Ectodermal cell (in vitro differentiated cells): ENCODE measurements at regions not wholly inside any gene's neighbourhood (a gene's known extent, or its start where the extent isn't known, plus 50 kb on each side); places are given as distances from the start of the nearest gene placed in this dataset.

Source experiments
- H3K27ac ChIP-seq: 2 replicates; pipeline ENCODE4 v1.7.0; 2013; ENCODE audit warnings: mild to moderate bottlenecking, low read depth, low read length; ENCODE audit not compliant: insufficient read depth, poor library complexity, severe bottlenecking
- H3K27me3 ChIP-seq: 2 replicates; pipeline ENCODE4 v1.7.0; 2013; ENCODE audit warnings: mild to moderate bottlenecking, low read length; ENCODE audit not compliant: insufficient read depth, control insufficient read depth, poor library complexity, severe bottlenecking
- H3K36me3 ChIP-seq: one replicate; pipeline ENCODE4 v1.7.0; 2013; ENCODE audit warnings: low read length; ENCODE audit not compliant: control insufficient read depth, insufficient read depth
- H3K4me1 ChIP-seq: one replicate; pipeline ENCODE4 v1.7.0; 2013; ENCODE audit warnings: low read length; ENCODE audit not compliant: control insufficient read depth, insufficient read depth
- H3K4me3 ChIP-seq: 2 replicates; pipeline ENCODE4 v1.7.0; 2013; ENCODE audit warnings: low read depth, low read length, control low read depth; ENCODE audit not compliant: insufficient read depth
- H3K9me3 ChIP-seq: 2 replicates; pipeline ENCODE4 v1.7.0; 2013; ENCODE audit warnings: mild to moderate bottlenecking, low read length, moderate library complexity; ENCODE audit not compliant: control insufficient read depth
- WGBS, 2 experiments: methylation state at CpG; one replicate each; pipeline ENCODE4 v1.1.7; 2013; ENCODE audit warnings: missing lambda C conversion rate in 2 of 2; 5-methylcytosine and 5-hydroxymethylcytosine counted together

GRCh38 chr4:30989508-30989907, 269.3 kb downstream of the PCDH7 start:
- H3K27me3 ChIP-seq, result no peaks in the 10 kb centered on the region
- H3K9me3 ChIP-seq, result no peaks in the 10 kb centered on the region
- H3K36me3 ChIP-seq, result no peaks in the 10 kb centered on the region
- 92 to 94% methylated on average over 1 of the region's 1 CpG for WGBS, 2 experiments
- no peak overlapping the region for H3K4me3 ChIP-seq
- H3K4me1 ChIP-seq, result no peaks in the 10 kb centered on the region
- no peak overlapping the region for H3K27ac ChIP-seq

- Histone ChIP-seq H3K36me3 (no peaks in the 10 kb centered on the region), H3K4me3 (no peak overlapping the region), H3K27ac (no peak overlapping the region), H3K27me3 (no peaks in the 10 kb centered on the region), H3K9me3 (no peaks in the 10 kb centered on the region), H3K4me1 (no peaks in the 10 kb centered on the region)
- 100% methylated on average over 1 of the region's 2 CpGs; no CpG with 5 or more reads in 1 of the 2 experiments for WGBS, 2 experiments
Observed at GRCh38 chr4:30996841-30997240, 276.7 kb downstream of the PCDH7 start.

- Histone ChIP-seq H3K4me3 (no peak overlapping the region), H3K36me3 (no peaks in the 10 kb centered on the region), H3K27ac (no peak overlapping the region), H3K27me3 (no peaks in the 10 kb centered on the region), H3K9me3 (no peaks in the 10 kb centered on the region), H3K4me1 (no peaks in the 10 kb centered on the region)
- WGBS, 2 experiments, result 91 to 94% methylated on average over 5 of the region's 5 CpGs
Observed at GRCh38 chr4:31005037-31005436, 284.9 kb downstream of the PCDH7 start.

- H3K9me3 ChIP-seq, result no peaks in the 10 kb centered on the region
- no peaks in the 10 kb centered on the region for H3K27me3 ChIP-seq
- H3K27ac ChIP-seq, result no peak overlapping the region
- H3K4me3 ChIP-seq, result no peak overlapping the region
- no peaks in the 10 kb centered on the region for H3K4me1 ChIP-seq
- no peaks in the 10 kb centered on the region for H3K36me3 ChIP-seq
- WGBS, 2 experiments, result 95 to 100% methylated on average over 2 of the region's 2 CpGs
Observed at GRCh38 chr4:31007858-31008257, 287.7 kb downstream of the PCDH7 start.

- H3K27me3 ChIP-seq, result no peaks in the 10 kb centered on the region
- no peak overlapping the region for H3K4me3 ChIP-seq
- no peak overlapping the region for H3K27ac ChIP-seq
- no peaks in the 10 kb centered on the region for H3K9me3 ChIP-seq
- no peaks in the 10 kb centered on the region for H3K4me1 ChIP-seq
- no peaks in the 10 kb centered on the region for H3K36me3 ChIP-seq
Observed at GRCh38 chr4:31009926-31010325, 289.8 kb downstream of the PCDH7 start.

- Histone ChIP-seq H3K4me1 (no peaks in the 10 kb centered on the region), H3K27ac (no peak overlapping the region), H3K9me3 (no peaks in the 10 kb centered on the region), H3K27me3 (no peaks in the 10 kb centered on the region), H3K36me3 (no peaks in the 10 kb centered on the region), H3K4me3 (no peak overlapping the region)
- WGBS, 2 experiments, result 96 to 99% methylated on average over 2 to 3 of the region's 3 CpGs
Observed at GRCh38 chr4:31015123-31015522, 295.0 kb downstream of the PCDH7 start.

GRCh38 chr4:31016322-31017061, 296.3 kb downstream of the PCDH7 start:
- no peaks in the 10 kb centered on the region for H3K27me3 ChIP-seq
- no peak overlapping the region for H3K4me3 ChIP-seq
- H3K36me3 ChIP-seq, result no peaks in the 10 kb centered on the region
- no peak overlapping the region for H3K27ac ChIP-seq
- H3K9me3 ChIP-seq, result no peaks in the 10 kb centered on the region
- H3K4me1 ChIP-seq, result no peaks in the 10 kb centered on the region
- WGBS, 2 experiments, result 94% methylated on average over 2 of the region's 2 CpGs

DNA sequence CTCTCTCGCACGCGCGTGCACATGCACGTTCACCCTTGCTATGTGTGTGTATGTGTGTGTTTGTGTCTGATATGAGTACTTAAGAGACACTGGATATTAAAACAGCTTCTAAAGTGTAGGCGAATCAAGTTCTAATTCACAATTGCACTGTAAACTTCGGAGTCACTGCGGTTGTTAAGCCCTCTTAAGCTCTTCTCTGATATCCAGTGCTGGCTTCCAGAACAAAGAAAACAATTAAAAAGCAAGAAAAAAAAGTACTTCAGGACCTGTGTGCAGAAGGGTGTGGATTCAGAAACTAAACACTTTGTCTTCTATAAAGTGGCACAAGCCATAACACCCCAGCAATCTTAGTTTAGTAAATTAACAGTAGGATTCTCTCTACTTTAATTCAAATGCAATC, 300.2 kb downstream of the PCDH7 start:
- H3K27me3 ChIP-seq, result no peaks in the 10 kb centered on the region
- no peaks in the 10 kb centered on the region for H3K4me1 ChIP-seq
- no peak overlapping the region for H3K27ac ChIP-seq
- H3K4me3 ChIP-seq, result no peak overlapping the region
- WGBS, 2 experiments, result 90 to 94% methylated on average over 4 to 8 of the region's 8 CpGs
- H3K36me3 ChIP-seq, result no peaks in the 10 kb centered on the region
- no peaks in the 10 kb centered on the region for H3K9me3 ChIP-seq

DNA sequence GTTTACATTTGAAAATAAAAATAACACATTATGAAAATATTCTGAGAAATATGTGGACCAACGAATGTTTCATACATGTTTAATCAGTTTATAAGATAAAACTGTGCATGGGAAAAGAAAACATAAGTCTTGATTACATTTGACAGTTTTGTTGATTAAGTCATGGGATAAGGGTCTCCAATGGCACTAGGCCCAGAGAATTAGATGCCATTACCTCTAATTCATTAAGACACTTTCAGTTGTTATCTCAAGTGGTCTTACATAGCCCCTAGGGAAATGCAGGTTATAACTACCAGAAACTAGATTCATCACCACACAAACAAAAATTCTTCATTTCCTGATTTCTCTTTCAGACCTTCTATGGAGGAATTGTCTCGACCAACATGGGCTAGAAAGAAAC, 300.8 kb downstream of the PCDH7 start:
- Histone ChIP-seq H3K4me1 (no peaks in the 10 kb centered on the region), H3K27me3 (no peaks in the 10 kb centered on the region), H3K4me3 (no peak overlapping the region), H3K27ac (no peak overlapping the region), H3K9me3 (no peaks in the 10 kb centered on the region), H3K36me3 (no peaks in the 10 kb centered on the region)
- 86 to 89% methylated on average over 1 to 2 of the region's 2 CpGs for WGBS, 2 experiments

- Histone ChIP-seq H3K27ac (no peak overlapping the region), H3K4me1 (no peaks in the 10 kb centered on the region), H3K4me3 (no peak overlapping the region), H3K36me3 (no peaks in the 10 kb centered on the region), H3K27me3 (no peaks in the 10 kb centered on the region), H3K9me3 (no peaks in the 10 kb centered on the region)
- WGBS, 2 experiments, result 96% methylated on average over 5 of the region's 5 CpGs
Observed at GRCh38 chr4:31022702-31023101, 302.5 kb downstream of the PCDH7 start.

GRCh38 chr4:31023109-31023508, 302.9 kb downstream of the PCDH7 start:
- no peak overlapping the region for H3K27ac ChIP-seq
- H3K36me3 ChIP-seq, result no peaks in the 10 kb centered on the region
- H3K4me1 ChIP-seq, result no peaks in the 10 kb centered on the region
- no peak overlapping the region for H3K4me3 ChIP-seq
- no peaks in the 10 kb centered on the region for H3K9me3 ChIP-seq
- 87 to 100% methylated on average over 2 of the region's 2 CpGs for WGBS, 2 experiments
- H3K27me3 ChIP-seq, result no peaks in the 10 kb centered on the region
